Muscle layer of colon (tissue), 2 donors: ENCODE measurements at regions not wholly inside any gene's neighbourhood (a gene's known extent, or its start where the extent isn't known, plus 50 kb on each side); places are given as distances from the start of the nearest gene placed in this dataset.

Experiments used
- H3K27ac ChIP-seq: one replicate; pipeline ENCODE4 v1.7.0; 2013; ENCODE audit warnings: low read depth, mild to moderate bottlenecking, low read length, moderate library complexity
- H3K27me3 ChIP-seq, 2 donors: one replicate each; pipeline ENCODE4 v1.7.0; 2013; ENCODE audit warnings: low read length in 2 of 2, mild to moderate bottlenecking in 2 of 2; ENCODE audit not compliant: insufficient read depth in 2 of 2, control insufficient read depth in 1 of 2
- H3K36me3 ChIP-seq: one replicate; pipeline ENCODE4 v1.7.0; 2013; ENCODE audit warnings: mild to moderate bottlenecking, low read length; ENCODE audit not compliant: insufficient read depth
- H3K4me1 ChIP-seq: one replicate; pipeline ENCODE4 v1.7.0; 2013; ENCODE audit warnings: mild to moderate bottlenecking, low read length; ENCODE audit not compliant: insufficient read depth
- H3K4me3 ChIP-seq, 2 donors: one replicate each; pipeline ENCODE4 v1.7.0; 2013; ENCODE audit warnings: low read length in 2 of 2, low read depth in 1 of 2, mild to moderate bottlenecking in 1 of 2, moderate library complexity in 1 of 2
- H3K9ac ChIP-seq: one replicate; pipeline ENCODE4 v1.7.0; 2013; ENCODE audit warnings: low read length
- H3K9me3 ChIP-seq: one replicate; pipeline ENCODE4 v1.7.0; 2013; ENCODE audit warnings: mild to moderate bottlenecking, low read length
- donor health status: abdominal sarcoma.
- donor health status: Adenocarcinoma of cecum.

DNA sequence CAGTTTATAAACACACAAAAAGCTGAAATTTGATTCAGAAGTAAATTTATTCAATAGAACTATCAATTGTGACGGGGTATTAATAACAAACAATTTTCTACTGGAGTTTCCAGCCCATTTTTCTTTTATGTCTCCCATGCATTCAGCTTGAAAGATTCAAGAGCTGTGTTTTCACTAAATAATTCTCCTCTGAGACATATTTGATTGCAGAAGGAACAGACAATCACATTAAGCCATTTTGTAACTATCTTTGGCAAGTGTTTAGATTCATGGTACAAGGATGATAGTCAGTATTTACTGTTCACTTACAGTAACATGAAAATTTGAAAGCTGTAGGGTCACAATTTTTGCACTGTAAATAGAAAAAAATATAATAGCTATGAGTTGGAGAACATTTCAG lies 198.4 kb upstream of the TACR3 start:
- no peaks in the 10 kb centered on the region for H3K36me3 ChIP-seq
- H3K4me1 ChIP-seq, result no peaks in the 10 kb centered on the region
- no peak overlapping the region for H3K27ac ChIP-seq
- no peak overlapping the region for H3K4me3 ChIP-seq
- no peak overlapping the region for H3K9ac ChIP-seq
- no peaks in the 10 kb centered on the region for H3K27me3 ChIP-seq
- no peaks in the 10 kb centered on the region for H3K9me3 ChIP-seq

DNA sequence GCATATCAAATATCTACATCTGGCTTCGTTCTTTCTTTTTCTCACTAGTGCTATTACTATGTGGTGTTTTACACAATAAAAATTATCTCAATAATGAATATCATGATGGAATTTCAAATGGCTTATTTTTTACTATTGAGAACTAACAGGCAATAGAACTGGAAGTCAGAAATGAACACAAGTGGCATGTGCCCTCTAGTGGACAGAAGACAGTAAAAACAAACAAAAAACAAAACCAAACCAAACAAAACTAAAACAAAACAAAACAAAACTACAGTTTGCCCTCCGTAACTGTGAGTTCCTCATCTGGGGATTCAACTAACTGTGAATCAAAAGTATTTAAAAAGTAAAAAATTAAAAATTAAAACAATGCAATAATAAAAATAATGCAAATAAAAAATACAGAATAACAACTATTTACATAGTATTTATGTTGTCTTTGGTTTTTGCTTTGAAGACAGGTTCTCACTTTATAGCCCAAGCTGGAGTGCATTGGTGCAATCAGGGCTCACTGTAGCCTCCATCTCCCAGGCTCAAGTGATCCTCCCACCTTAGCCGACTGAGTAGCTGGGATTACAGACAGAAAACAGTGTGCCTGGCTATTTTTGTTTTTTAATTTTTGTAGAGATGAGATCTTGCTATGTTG lies 195.6 kb upstream of the TACR3 start:
- Histone ChIP-seq H3K27ac (no peak overlapping the region), H3K4me1 (no peaks in the 10 kb centered on the region), H3K4me3 (no peak overlapping the region), H3K9me3 (no peaks in the 10 kb centered on the region), H3K27me3 (no peaks in the 10 kb centered on the region), H3K9ac (no peak overlapping the region), H3K36me3 (no peaks in the 10 kb centered on the region)

DNA sequence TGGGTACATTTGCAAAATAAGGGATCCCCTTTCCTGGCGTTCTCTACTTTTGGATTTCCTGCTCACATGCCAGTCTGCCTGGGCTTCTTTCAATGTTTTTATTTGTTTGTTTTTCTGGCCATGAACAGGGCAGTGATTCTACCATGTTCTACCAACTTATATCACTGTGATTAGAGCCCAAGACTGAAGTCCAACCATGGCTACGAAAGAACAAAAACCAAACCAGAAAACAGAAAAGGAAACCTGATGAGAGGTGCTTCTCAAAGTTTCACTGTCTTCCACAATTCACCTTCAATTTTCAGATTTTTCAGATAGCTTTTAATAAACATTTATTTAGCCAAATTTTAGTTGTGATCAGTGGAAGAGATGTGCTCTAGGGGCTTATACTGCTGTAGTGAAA lies 187.6 kb upstream of the TACR3 start:
- no peaks in the 10 kb centered on the region for H3K36me3 ChIP-seq
- H3K9me3 ChIP-seq, result no peaks in the 10 kb centered on the region
- no peak overlapping the region for H3K9ac ChIP-seq
- no peak overlapping the region for H3K4me3 ChIP-seq
- no peaks in the 10 kb centered on the region for H3K27me3 ChIP-seq
- no peak overlapping the region for H3K27ac ChIP-seq
- no peaks in the 10 kb centered on the region for H3K4me1 ChIP-seq

DNA sequence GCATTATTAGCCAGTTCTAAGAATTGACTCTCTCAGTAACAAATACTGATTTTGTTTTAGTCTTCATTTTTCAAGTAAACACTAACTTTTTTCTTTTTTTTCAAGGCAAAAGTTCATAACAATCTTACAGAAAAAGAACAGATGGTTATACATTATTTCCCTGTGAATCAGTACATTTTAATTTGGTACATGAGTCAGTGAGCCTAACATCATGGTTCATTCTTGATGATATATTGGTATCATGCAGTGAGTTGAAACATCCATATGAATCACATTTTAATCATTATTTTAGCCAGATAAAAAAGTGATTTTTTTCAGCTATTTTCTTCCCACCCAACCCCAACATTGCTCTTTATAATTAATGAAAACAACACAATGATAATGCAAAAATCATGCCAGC lies 184.3 kb upstream of the TACR3 start:
- Histone ChIP-seq H3K4me3 (no peak overlapping the region), H3K9ac (no peak overlapping the region), H3K4me1 (no peaks in the 10 kb centered on the region), H3K9me3 (no peaks in the 10 kb centered on the region), H3K27me3 (no peaks in the 10 kb centered on the region), H3K27ac (no peak overlapping the region), H3K36me3 (no peaks in the 10 kb centered on the region)

DNA sequence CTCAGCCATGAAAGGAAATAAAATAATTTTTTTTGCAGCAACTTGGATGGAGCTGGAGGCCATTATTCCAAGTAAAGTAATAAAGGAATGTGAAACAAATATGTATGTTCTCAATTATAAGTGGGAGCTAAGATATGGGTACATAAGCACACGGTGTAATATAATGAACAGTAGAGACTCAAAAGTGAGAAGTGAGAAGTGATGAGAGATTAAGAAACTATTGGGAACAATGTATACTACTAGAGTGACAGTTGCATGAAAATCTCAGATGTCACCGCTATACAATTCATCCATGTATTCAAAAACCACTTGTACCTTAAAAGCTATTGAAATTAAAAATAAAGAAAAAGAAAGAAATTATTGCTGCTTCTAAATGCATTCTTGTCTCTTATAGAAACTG lies 182.9 kb upstream of the TACR3 start:
- Histone ChIP-seq H3K4me1 (no peaks in the 10 kb centered on the region), H3K27me3 (no peaks in the 10 kb centered on the region), H3K36me3 (no peaks in the 10 kb centered on the region), H3K27ac (no peak overlapping the region), H3K4me3 (no peak overlapping the region), H3K9me3 (no peaks in the 10 kb centered on the region), H3K9ac (no peak overlapping the region)

DNA sequence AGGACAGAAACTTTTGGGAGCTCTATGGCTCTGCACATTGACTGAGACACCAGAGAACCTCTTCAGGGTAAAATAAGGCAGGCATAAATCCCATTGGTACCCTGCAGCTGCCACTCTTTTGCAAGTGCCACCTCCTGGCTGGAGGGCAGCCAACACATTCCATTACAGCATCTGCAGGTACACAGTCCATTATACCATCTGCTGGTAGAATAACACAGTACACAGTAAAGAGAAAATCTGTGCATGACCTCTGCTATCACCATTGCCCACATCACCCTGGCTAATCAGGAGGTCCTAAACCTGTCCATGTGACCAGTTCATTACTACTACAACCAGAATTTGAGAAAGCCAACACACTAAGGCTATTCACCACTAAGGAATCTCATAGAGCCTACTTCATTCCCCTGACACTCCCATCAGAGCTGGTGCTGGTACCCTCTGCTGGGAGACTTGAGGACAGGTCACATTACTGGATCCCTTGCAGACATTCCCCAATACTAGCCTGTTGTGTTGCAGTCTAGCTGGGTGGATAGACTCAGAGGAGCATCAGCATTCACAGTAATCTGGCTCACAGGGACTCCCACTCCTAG lies 176.2 kb upstream of the TACR3 start:
- H3K27me3 ChIP-seq, result no peaks in the 10 kb centered on the region
- no peaks in the 10 kb centered on the region for H3K4me1 ChIP-seq
- H3K27ac ChIP-seq, result no peak overlapping the region
- no peaks in the 10 kb centered on the region for H3K9me3 ChIP-seq
- no peak overlapping the region for H3K4me3 ChIP-seq
- no peaks in the 10 kb centered on the region for H3K36me3 ChIP-seq
- no peak overlapping the region for H3K9ac ChIP-seq

DNA sequence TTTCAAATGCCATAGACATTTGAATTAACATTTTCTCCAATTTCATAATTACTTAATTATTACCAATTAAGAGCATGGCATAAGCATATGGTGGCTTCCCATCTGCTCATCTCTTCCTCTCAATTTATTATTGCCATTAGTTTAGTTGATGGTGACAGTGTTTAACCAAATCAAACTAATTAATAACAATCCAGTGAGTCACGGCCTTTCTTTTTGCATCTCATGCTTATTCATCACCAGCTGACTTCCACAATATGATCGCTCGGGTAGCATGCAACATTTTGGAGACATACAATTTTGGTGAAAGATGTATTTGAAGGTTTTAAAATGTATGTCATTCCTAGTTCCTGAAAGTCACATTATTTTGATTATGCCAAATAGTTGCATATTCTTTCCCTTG lies 172.8 kb upstream of the TACR3 start:
- Histone ChIP-seq H3K9me3 (no peaks in the 10 kb centered on the region), H3K4me1 (no peaks in the 10 kb centered on the region), H3K9ac (no peak overlapping the region), H3K27me3 (no peaks in the 10 kb centered on the region), H3K27ac (no peak overlapping the region), H3K4me3 (no peak overlapping the region), H3K36me3 (no peaks in the 10 kb centered on the region)

DNA sequence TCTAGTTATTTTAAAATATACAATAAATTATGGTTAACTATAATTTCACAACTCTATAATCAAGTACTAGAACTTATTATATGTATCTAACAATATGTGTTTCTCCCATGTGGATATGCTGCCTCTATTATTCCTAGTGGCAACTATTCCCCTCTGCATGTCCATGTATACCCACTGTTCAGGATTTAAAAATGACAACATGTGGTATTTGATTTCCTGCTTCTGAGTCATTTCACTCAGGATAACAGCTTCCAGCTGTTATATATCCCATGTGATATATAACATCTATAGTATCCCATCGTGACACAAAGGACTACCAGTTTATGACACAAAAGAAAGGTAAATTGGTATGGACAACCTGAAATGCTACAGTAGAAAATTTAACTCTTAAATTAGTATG lies 167.4 kb upstream of the TACR3 start:
- H3K4me1 ChIP-seq, result no peaks in the 10 kb centered on the region
- no peak overlapping the region for H3K27ac ChIP-seq

DNA sequence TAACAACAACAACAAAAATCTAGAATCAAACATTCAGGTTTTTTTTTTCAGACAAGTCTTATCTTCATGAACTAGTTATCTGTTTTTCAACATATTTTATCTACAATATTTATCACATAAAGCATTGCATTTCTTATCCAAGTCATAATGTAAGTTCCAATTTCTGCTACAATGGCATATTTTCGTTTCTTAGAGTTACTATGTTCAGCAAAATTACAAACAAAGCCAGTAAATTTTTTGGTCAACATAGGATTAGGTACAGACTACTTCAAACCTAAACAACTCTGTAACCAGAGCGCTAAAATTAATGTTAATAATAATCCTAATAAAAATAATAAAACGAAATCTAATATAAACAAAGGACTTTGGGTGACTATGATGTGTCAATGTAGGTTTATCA lies 165.4 kb upstream of the TACR3 start:
- Histone ChIP-seq H3K4me3 (no peak overlapping the region), H3K36me3 (no peaks in the 10 kb centered on the region), H3K27ac (no peak overlapping the region), H3K27me3 (no peaks in the 10 kb centered on the region), H3K4me1 (no peaks in the 10 kb centered on the region), H3K9ac (no peak overlapping the region), H3K9me3 (no peaks in the 10 kb centered on the region)

More for the DNA sequence above, 167.4 kb upstream of the TACR3 start:
- Histone ChIP-seq H3K27me3 (no peaks in the 10 kb centered on the region), H3K36me3 (no peaks in the 10 kb centered on the region), H3K9ac (no peak overlapping the region), H3K4me3 (no peak overlapping the region), H3K9me3 (no peaks in the 10 kb centered on the region)

DNA sequence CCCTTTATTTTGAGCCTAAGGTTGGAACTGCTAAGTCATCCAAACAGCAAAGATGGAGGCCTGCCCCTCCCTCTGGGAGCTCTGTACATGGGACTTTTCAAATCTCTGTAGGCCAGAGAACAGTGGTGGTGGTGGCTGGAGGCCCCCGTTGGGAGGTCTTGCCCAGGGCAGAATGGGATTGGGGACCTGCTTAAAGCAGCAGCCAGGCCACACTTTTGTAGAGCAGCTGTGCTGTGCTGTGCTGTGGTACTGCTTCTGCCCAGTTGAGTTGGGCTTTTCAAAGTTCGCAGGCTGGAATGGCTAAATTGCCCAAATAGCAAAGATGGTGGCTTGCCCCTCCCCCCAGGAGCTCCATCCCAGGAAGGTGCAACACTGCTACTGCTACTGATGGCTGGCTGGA lies 147.5 kb upstream of the TACR3 start:
- H3K27ac ChIP-seq, result no peak overlapping the region
- H3K27me3 ChIP-seq, result no peaks in the 10 kb centered on the region
- H3K4me3 ChIP-seq, result no peak overlapping the region
- H3K36me3 ChIP-seq, result no peaks in the 10 kb centered on the region
- H3K9me3 ChIP-seq, result no peaks in the 10 kb centered on the region
- no peak overlapping the region for H3K9ac ChIP-seq
- H3K4me1 ChIP-seq, result no peaks in the 10 kb centered on the region

DNA sequence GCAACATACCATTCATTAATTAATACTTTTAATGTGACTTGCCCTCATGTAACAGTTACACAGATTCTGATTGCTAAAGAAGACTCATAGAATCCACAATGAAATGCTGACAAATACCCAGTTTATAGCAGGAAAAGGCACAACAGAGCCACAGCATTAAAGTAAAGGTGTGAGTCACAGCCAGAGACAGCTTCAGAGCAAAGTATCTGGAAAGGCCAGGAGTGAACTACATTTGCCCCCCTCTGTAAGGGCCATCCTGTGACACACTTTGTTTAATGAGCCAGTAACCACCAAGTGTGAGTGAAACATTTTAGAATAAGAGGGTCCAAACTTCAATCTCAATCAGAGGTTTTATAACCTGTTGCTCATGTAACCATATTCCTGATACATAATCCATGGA lies 133.8 kb upstream of the TACR3 start:
- Histone ChIP-seq H3K4me3 (no peak overlapping the region), H3K36me3 (no peaks in the 10 kb centered on the region), H3K4me1 (no peaks in the 10 kb centered on the region), H3K9ac (no peak overlapping the region), H3K9me3 (no peaks in the 10 kb centered on the region), H3K27ac (no peak overlapping the region), H3K27me3 (no peaks in the 10 kb centered on the region)

DNA sequence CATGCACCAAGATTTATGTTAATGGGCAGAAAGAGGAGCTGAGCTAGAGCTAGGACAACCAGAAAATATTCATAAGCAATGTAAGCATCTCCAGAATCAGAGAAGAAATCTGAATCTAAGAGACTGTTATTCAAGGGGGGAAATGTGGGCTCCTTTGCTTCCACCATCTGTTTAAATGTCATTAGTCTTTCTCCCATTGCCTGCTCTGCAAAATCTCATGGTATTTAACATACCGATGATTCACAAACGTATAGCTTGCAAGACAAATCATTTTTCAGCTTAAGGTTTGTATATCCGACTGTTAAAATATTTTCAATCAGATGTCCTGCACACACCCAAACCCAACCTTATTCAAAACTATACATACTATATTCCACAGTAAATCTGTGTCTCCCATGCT lies 133.4 kb upstream of the TACR3 start:
- no peaks in the 10 kb centered on the region for H3K4me1 ChIP-seq
- no peak overlapping the region for H3K4me3 ChIP-seq
- H3K9ac ChIP-seq, result no peak overlapping the region
- no peak overlapping the region for H3K27ac ChIP-seq
- no peaks in the 10 kb centered on the region for H3K36me3 ChIP-seq
- H3K27me3 ChIP-seq, result no peaks in the 10 kb centered on the region
- H3K9me3 ChIP-seq, result no peaks in the 10 kb centered on the region
